ENCODE measurements at regions not wholly inside any gene's neighbourhood (a gene's known extent, or its start where the extent isn't known, plus 50 kb on each side); places are given as distances from the start of the nearest gene placed in this dataset.

DNA sequence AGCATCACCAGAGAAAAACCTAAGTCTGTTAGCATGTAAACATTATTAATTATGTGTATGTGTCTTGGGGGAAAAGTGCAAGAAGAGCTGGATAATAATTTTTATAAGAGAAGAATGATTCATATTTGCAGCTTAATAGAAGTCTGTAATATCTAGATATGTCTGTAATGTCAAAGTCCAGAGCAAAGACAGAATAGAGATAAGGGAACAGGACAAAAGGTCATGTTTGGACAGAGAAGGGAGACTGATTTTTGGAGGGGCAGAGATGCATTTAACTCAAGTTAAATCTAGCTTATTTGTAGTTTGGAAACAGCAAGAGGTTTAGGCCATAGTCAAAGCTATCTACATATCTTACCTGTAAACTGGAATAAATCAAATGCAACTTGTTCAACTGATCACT lies 61.2 kb downstream of the MAGED1 start:
- Histone ChIP-seq H3K27me3 (ENCODE audit: control insufficient read depth, insufficient read depth, low read length) (no peaks in the 10 kb centered on the region), H3K4me3 (ENCODE audit: low read depth, low read length) (no peak overlapping the region), H3K27ac (ENCODE audit: low read depth, low read length) (no peak overlapping the region), H3K9me3 (ENCODE audit: control insufficient read depth, insufficient read depth, low read length) (no peaks in the 10 kb centered on the region)
- CTCF ChIA-PET = no interaction called here
- TF ChIP-seq, protein P1, sequence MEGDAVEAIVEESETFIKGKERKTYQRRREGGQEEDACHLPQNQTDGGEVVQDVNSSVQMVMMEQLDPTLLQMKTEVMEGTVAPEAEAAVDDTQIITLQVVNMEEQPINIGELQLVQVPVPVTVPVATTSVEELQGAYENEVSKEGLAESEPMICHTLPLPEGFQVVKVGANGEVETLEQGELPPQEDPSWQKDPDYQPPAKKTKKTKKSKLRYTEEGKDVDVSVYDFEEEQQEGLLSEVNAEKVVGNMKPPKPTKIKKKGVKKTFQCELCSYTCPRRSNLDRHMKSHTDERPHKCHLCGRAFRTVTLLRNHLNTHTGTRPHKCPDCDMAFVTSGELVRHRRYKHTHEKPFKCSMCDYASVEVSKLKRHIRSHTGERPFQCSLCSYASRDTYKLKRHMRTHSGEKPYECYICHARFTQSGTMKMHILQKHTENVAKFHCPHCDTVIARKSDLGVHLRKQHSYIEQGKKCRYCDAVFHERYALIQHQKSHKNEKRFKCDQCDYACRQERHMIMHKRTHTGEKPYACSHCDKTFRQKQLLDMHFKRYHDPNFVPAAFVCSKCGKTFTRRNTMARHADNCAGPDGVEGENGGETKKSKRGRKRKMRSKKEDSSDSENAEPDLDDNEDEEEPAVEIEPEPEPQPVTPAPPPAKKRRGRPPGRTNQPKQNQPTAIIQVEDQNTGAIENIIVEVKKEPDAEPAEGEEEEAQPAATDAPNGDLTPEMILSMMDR (IDR thresholded peaks at IDR 0.05; ENCODE audit: low read depth, low read length) = no peak
- no peak for DNase-seq (ENCODE audit: low read depth, low spot score)
- POLR2A ChIA-PET = no interaction called here

DNA sequence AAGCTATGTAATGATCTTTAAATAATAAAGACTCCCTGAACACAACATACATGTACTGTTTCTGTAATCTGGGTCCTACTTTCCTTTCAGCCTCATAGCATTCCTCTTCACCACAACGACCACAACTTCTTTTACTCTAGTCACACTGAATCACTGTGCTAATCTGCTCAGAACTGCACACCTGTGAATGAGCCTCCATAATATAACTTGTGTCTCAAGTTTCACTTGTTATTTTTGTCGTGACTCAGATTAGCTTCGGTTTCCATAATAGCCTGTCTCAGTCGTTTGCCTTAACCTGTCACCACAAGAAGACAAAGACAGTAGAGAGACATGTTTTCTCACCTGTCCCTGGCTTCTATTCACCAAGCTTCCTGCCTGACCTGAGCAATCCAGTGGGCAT lies 61.8 kb downstream of the MAGED1 start:
- H3K9me3 ChIP-seq (ENCODE audit: control insufficient read depth, insufficient read depth, low read length) = no peaks in the 10 kb centered on the region
- H3K27me3 ChIP-seq (ENCODE audit: control insufficient read depth, insufficient read depth, low read length) = no peaks in the 10 kb centered on the region
- H3K27ac ChIP-seq (ENCODE audit: low read depth, low read length) = no peak overlapping the region
- POLR2A ChIA-PET = no interaction called here
- H3K4me3 ChIP-seq (ENCODE audit: low read depth, low read length) = no peak overlapping the region
- no peak for DNase-seq (ENCODE audit: low read depth, low spot score)
- TF ChIP-seq, protein P1 (IDR thresholded peaks at IDR 0.05; ENCODE audit: low read depth, low read length) = no peak
- CTCF ChIA-PET = no interaction called here

DNA sequence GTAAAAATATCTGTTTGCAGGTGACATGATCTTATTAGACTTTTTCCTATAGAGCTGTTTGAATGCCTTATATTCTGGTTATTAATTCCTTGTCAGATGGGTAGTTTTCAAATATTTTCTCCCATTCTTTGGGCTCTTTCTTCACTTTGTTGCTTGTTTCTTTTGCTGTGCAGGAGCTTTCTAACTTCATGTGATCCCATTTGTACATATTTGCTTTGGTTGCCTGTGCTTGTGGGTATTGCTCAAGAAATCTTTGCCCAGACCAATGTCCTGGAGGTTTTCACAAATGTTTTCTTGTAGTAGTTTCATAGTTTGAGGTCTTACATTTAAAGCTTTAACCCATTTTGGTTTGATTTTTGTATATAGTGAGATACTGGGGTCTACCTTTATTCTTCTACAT lies 63.0 kb downstream of the MAGED1 start:
- H3K9me3 ChIP-seq (ENCODE audit: control insufficient read depth, insufficient read depth, low read length) = no peaks in the 10 kb centered on the region
- no peak overlapping the region for H3K27ac ChIP-seq (ENCODE audit: low read depth, low read length)
- no peak for DNase-seq (ENCODE audit: low read depth, low spot score)
- TF ChIP-seq, protein P1 (IDR thresholded peaks at IDR 0.05; ENCODE audit: low read depth, low read length) = no peak
- no peaks in the 10 kb centered on the region for H3K27me3 ChIP-seq (ENCODE audit: control insufficient read depth, insufficient read depth, low read length)
- H3K4me3 ChIP-seq (ENCODE audit: low read depth, low read length) = no peak overlapping the region
- CTCF ChIA-PET = no interaction called here
- POLR2A ChIA-PET = no interaction called here

DNA sequence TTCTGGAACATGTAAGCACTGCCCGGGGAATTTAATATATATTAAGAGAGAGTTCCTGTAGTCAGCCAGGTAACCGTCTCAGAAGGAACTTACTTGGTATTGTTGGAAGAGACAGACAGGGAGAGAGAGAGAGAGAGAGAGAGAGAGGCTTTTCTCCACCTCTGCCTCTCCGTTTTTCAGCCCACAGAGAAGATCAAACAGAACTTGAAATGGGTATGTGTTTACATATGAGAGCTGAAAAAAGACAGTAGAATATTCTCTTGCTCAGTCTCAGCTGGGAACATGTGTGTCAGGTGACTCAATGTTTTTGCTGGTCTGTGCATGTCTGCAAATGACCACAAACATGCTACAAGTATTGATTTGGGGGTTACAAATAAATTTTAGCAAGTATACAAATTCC lies 81.9 kb downstream of the MAGED1 start:
- no peaks in the 10 kb centered on the region for H3K9me3 ChIP-seq (ENCODE audit: control insufficient read depth, insufficient read depth, low read length)
- ChIA-PET CTCF (interaction anchor here (0.6 kb wide), 1 partner anchor 286 kb away, joined by 4 read pairs; no protein-coding TSS in a partner anchor), POLR2A (no interaction called here)
- no peaks in the 10 kb centered on the region for H3K27me3 ChIP-seq (ENCODE audit: control insufficient read depth, insufficient read depth, low read length)
- DNase-seq (ENCODE audit: low read depth, low spot score) = no peak
- H3K27ac ChIP-seq (ENCODE audit: low read depth, low read length) = no peak overlapping the region
- no peak overlapping the region for H3K4me3 ChIP-seq (ENCODE audit: low read depth, low read length)
- TF ChIP-seq, protein P1 (IDR thresholded peaks at IDR 0.05; ENCODE audit: low read depth, low read length) = no peak

DNA sequence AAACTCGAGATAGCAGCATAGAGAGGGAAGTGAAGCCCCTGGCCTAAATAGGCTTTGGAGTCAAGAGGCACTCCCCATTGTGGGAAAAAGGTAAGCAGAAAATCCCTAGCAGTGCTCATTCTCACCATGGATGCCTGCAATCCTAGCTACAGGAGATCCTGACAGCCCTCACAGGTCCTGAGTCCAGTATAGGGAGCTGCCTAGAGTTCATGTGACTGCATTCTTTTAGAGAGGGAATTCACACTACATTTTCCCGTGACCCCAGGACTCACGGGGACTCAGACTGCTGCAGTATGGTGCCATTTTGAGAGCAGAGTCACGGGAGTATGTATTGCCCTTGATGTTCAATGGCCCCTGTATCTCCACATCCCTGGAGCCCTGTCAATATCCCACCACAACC lies 82.4 kb downstream of the MAGED1 start:
- no peak for DNase-seq (ENCODE audit: low read depth, low spot score)

More for the DNA sequence above, 82.4 kb downstream of the MAGED1 start:
- H3K9me3 ChIP-seq (ENCODE audit: control insufficient read depth, insufficient read depth, low read length) = no peaks in the 10 kb centered on the region
- no peaks in the 10 kb centered on the region for H3K27me3 ChIP-seq (ENCODE audit: control insufficient read depth, insufficient read depth, low read length)
- ChIA-PET CTCF (no interaction called here), POLR2A (no interaction called here)
- H3K4me3 ChIP-seq (ENCODE audit: low read depth, low read length) = no peak overlapping the region
- TF ChIP-seq, protein P1 (IDR thresholded peaks at IDR 0.05; ENCODE audit: low read depth, low read length) = no peak
- no peak overlapping the region for H3K27ac ChIP-seq (ENCODE audit: low read depth, low read length)

All from AG04450 (cell line).